KMS-11 (cell line): ENCODE measurements at regions not wholly inside any gene's neighbourhood (a gene's known extent, or its start where the extent isn't known, plus 50 kb on each side); places are given as distances from the start of the nearest gene placed in this dataset.

Source experiments
- H2AFZ ChIP-seq: fragments of 200-600 bp; sonication (generic); 2 replicates; pipeline ENCODE4 v1.6.1; 2016; ENCODE audit warnings: antibody characterized with exemption, mixed run types, low read depth
- H3K27ac ChIP-seq: fragments of 200-600 bp; sonication (generic); 2 replicates; pipeline ENCODE4 v1.6.1; 2016; ENCODE audit warnings: mild to moderate bottlenecking, mixed run types
- H3K27me3 ChIP-seq: fragments of 200-600 bp; sonication (generic); 2 replicates; pipeline ENCODE4 v1.6.1; 2017; ENCODE audit warnings: mild to moderate bottlenecking, low read depth, mixed run types, moderate library complexity; ENCODE audit not compliant: insufficient read depth
- H3K36me3 ChIP-seq: fragments of 200-600 bp; sonication (generic); 2 replicates; pipeline ENCODE4 v1.6.1; 2017; ENCODE audit warnings: mild to moderate bottlenecking, mixed run types; ENCODE audit not compliant: insufficient read depth
- H3K4me1 ChIP-seq: fragments of 200-600 bp; sonication (generic); 2 replicates; pipeline ENCODE4 v1.6.1; 2016; ENCODE audit warnings: mild to moderate bottlenecking, low read depth, mixed run types; ENCODE audit not compliant: poor library complexity, severe bottlenecking
- H3K4me2 ChIP-seq: fragments of 200-600 bp; sonication (generic); 2 replicates; pipeline ENCODE4 v1.7.0; 2016; ENCODE audit warnings: mild to moderate bottlenecking, mixed run types
- H3K4me3 ChIP-seq: fragments of 200-600 bp; sonication (generic); IDR thresholded peaks from 2 replicates; pipeline ENCODE4 v1.6.1; 2017; ENCODE audit warnings: low read depth, low read length, mixed read lengths; ENCODE audit not compliant: insufficient read depth
- H3K79me2 ChIP-seq: fragments of 200-600 bp; sonication (generic); 2 replicates; pipeline ENCODE4 v1.6.1; 2016; ENCODE audit warnings: low read depth, mixed run types; ENCODE audit not compliant: insufficient read depth
- H3K9ac ChIP-seq: fragments of 200-600 bp; sonication (generic); 2 replicates; pipeline ENCODE4 v1.6.1; 2016; ENCODE audit warnings: mild to moderate bottlenecking, mixed run types
- H4K20me1 ChIP-seq: fragments of 200-600 bp; sonication (generic); 2 replicates; pipeline ENCODE4 v1.6.1; 2016; ENCODE audit warnings: mild to moderate bottlenecking, mixed run types; ENCODE audit not compliant: insufficient read depth
- CTCF ChIP-seq: fragments of 200-600 bp; sonication (generic); conservative IDR thresholded peaks from 2 replicates; pipeline ENCODE4 v1.6.1; 2017; ENCODE audit warnings: low read depth, mild to moderate bottlenecking, antibody characterized with exemption, low read length, moderate library complexity, mixed read lengths

GRCh38 chr4:62528874-62529273, 1328.7 kb downstream of the ADGRL3 start:
- Histone ChIP-seq H3K79me2 (no peaks in the 10 kb centered on the region), H3K27me3 (no peaks in the 10 kb centered on the region), H3K4me1 (peaks cover 3% of the 10 kb centered on the region), H4K20me1 (no peaks in the 10 kb centered on the region), H3K27ac (no peak overlapping the region), H2AFZ (no peak overlapping the region), H3K4me2 (no peak overlapping the region), H3K9ac (no peak overlapping the region), H3K4me3 (no peak overlapping the region), H3K36me3 (no peaks in the 10 kb centered on the region)
- TF ChIP-seq CTCF: no peak

- Histone ChIP-seq H3K4me3 (no peak overlapping the region), H3K4me2 (no peak overlapping the region), H4K20me1 (no peaks in the 10 kb centered on the region), H3K4me1 (peaks cover 3% of the 10 kb centered on the region), H2AFZ (no peak overlapping the region), H3K27ac (no peak overlapping the region), H3K36me3 (no peaks in the 10 kb centered on the region), H3K27me3 (no peaks in the 10 kb centered on the region), H3K79me2 (no peaks in the 10 kb centered on the region), H3K9ac (no peak overlapping the region)
- no peak for TF ChIP-seq CTCF
Observed at GRCh38 chr4:62526671-62527070, 1326.5 kb downstream of the ADGRL3 start.

GRCh38 chr4:62523256-62523655, 1323.1 kb downstream of the ADGRL3 start:
- no peaks in the 10 kb centered on the region for H4K20me1 ChIP-seq

GRCh38 chr4:62522273-62522672, 1322.1 kb downstream of the ADGRL3 start:
- Histone ChIP-seq H3K27ac (no peak overlapping the region), H3K79me2 (no peaks in the 10 kb centered on the region), H3K27me3 (no peaks in the 10 kb centered on the region), H3K4me2 (no peak overlapping the region), H3K4me3 (no peak overlapping the region), H4K20me1 (no peaks in the 10 kb centered on the region), H3K4me1 (no peaks in the 10 kb centered on the region), H3K36me3 (no peaks in the 10 kb centered on the region), H3K9ac (no peak overlapping the region), H2AFZ (no peak overlapping the region)
- no peak for TF ChIP-seq CTCF

More at GRCh38 chr4:62523256-62523655, 1323.1 kb downstream of the ADGRL3 start:
- Histone ChIP-seq H3K27ac (no peak overlapping the region), H3K4me2 (no peak overlapping the region), H3K79me2 (no peaks in the 10 kb centered on the region), H3K9ac (no peak overlapping the region), H3K36me3 (no peaks in the 10 kb centered on the region), H3K27me3 (no peaks in the 10 kb centered on the region), H3K4me1 (no peaks in the 10 kb centered on the region), H2AFZ (no peak overlapping the region), H3K4me3 (no peak overlapping the region)
- TF ChIP-seq CTCF: no peak
